ENCODE measurements at regions not wholly inside any gene's neighbourhood (a gene's known extent, or its start where the extent isn't known, plus 50 kb on each side); places are given as distances from the start of the nearest gene placed in this dataset.

GRCh38 chr7:113446791-113447190 is 328.4 kb upstream of the SMIM30 start:
- no peaks in the 10 kb centered on the region for H3K9me3 ChIP-seq
- no peak overlapping the region for H3K27ac ChIP-seq
- no peak overlapping the region for H3K4me3 ChIP-seq
- DNase-seq (no peak), ATAC-seq (no peak)
- H3K4me1 ChIP-seq, result peaks cover 0 to 8% (median 2%) of the 10 kb centered on the region in 4 donors
- intact Hi-C loops (cut with DNase I), result no loop called here
- WGBS (ENCODE audit: insufficient coverage, low coverage, low lambda C conversion rate, missing lambda C conversion rate), result 100% methylated on average over 2 of the region's 2 CpGs
- H3K27me3 ChIP-seq, result no peaks in the 10 kb centered on the region
- no peaks in the 10 kb centered on the region for H3K36me3 ChIP-seq
- TF ChIP-seq POLR2A (IDR thresholded peaks at IDR 0.05), result no peak

- Histone ChIP-seq H3K27ac (no peak overlapping the region), H3K4me1 (peaks cover 0 to 8% (median 2%) of the 10 kb centered on the region in 4 donors), H3K27me3 (no peaks in the 10 kb centered on the region), H3K36me3 (no peaks in the 10 kb centered on the region), H3K9me3 (no peaks in the 10 kb centered on the region), H3K4me3 (no peak overlapping the region)
- TF ChIP-seq CTCF (IDR thresholded peaks at IDR 0.05) (no peak), POLR2A (IDR thresholded peaks at IDR 0.05) (no peak)
- intact Hi-C loops (cut with DNase I), result no loop called here
- no peak for DNase-seq
- ATAC-seq, result no peak
These were observed 328.0 kb upstream of the SMIM30 start for GRCh38 chr7:113446391-113446790.

GRCh38 chr7:113444261-113444660 is 325.9 kb upstream of the SMIM30 start:
- H3K9me3 ChIP-seq, result no peaks in the 10 kb centered on the region
- intact Hi-C loops (cut with DNase I), result no loop called here
- DNase-seq, result no peak
- ATAC-seq, result no peak
- no peak overlapping the region for H3K4me3 ChIP-seq
- H3K4me1 ChIP-seq, result peaks cover 0 to 8% (median 2%) of the 10 kb centered on the region in 4 donors
- no peaks in the 10 kb centered on the region for H3K36me3 ChIP-seq
- no peaks in the 10 kb centered on the region for H3K27me3 ChIP-seq
- TF ChIP-seq CTCF (IDR thresholded peaks at IDR 0.05), result no peak
- no peak overlapping the region for H3K27ac ChIP-seq

- 71% methylated on average over 2 of the region's 2 CpGs for WGBS (ENCODE audit: insufficient coverage, low coverage, low lambda C conversion rate, missing lambda C conversion rate)
- Histone ChIP-seq H3K4me3 (no peak overlapping the region), H3K9me3 (no peaks in the 10 kb centered on the region), H3K36me3 (no peaks in the 10 kb centered on the region), H3K27me3 (no peaks in the 10 kb centered on the region), H3K27ac (no peak overlapping the region), H3K4me1 (no peaks in the 10 kb centered on the region)
- no peak for ATAC-seq
- DNase-seq, result no peak
- intact Hi-C loops (cut with DNase I), result no loop called here
- no peak for TF ChIP-seq CTCF (IDR thresholded peaks at IDR 0.05)
- no peak for TF ChIP-seq POLR2A (IDR thresholded peaks at IDR 0.05)
These were observed 321.8 kb upstream of the SMIM30 start for GRCh38 chr7:113440173-113440572.

GRCh38 chr7:113431406-113431805 is 313.1 kb upstream of the SMIM30 start:
- ATAC-seq (no peak), DNase-seq (no peak)
- intact Hi-C loops (cut with DNase I), result no loop called here
- no peaks in the 10 kb centered on the region for H3K36me3 ChIP-seq
- H3K27ac ChIP-seq, result no peak overlapping the region
- no peaks in the 10 kb centered on the region for H3K27me3 ChIP-seq
- no peak overlapping the region for H3K4me3 ChIP-seq
- no peaks in the 10 kb centered on the region for H3K9me3 ChIP-seq
- no peaks in the 10 kb centered on the region for H3K4me1 ChIP-seq
- 81% methylated on average over 4 of the region's 4 CpGs for WGBS (ENCODE audit: insufficient coverage, low coverage, low lambda C conversion rate, missing lambda C conversion rate)
- TF ChIP-seq POLR2A (IDR thresholded peaks at IDR 0.05) (no peak), CTCF (IDR thresholded peaks at IDR 0.05) (no peak)
